ENCODE measurements at regions not wholly inside any gene's neighbourhood (a gene's known extent, or its start where the extent isn't known, plus 50 kb on each side); places are given as distances from the start of the nearest gene placed in this dataset.

GRCh38 chr15:87686841-87687522 lies 569.6 kb downstream of the NTRK3 start:
- no peak overlapping the region for H3K9ac ChIP-seq (ENCODE audit: low read length)
- H2BK120ac ChIP-seq (ENCODE audit: low read depth, low read length), result no peak overlapping the region
- no peaks in the 10 kb centered on the region for H3K79me1 ChIP-seq (ENCODE audit: low read length)
- H3K4ac ChIP-seq (ENCODE audit: low read depth, low read length), result no peak overlapping the region
- no peak overlapping the region for H3K56ac ChIP-seq (ENCODE audit: low read length)
- H3K4me3 ChIP-seq (ENCODE audit: low read length), result no peak overlapping the region
- H3K79me2 ChIP-seq (ENCODE audit: control insufficient read depth, insufficient read depth, low read length), result no peaks in the 10 kb centered on the region
- no CpG with 5 or more reads among the region's 4 CpGs for WGBS (ENCODE audit: extremely low coverage, insufficient coverage, low lambda C conversion rate)
- H2BK5ac ChIP-seq (ENCODE audit: low read length), result no peak overlapping the region
- no peak overlapping the region for H2BK15ac ChIP-seq (replicated peaks; ENCODE audit: low read depth)
- H4K5ac ChIP-seq (ENCODE audit: low read length), result no peak overlapping the region
- H3K4me2 ChIP-seq (ENCODE audit: low read length), result no peak overlapping the region
- H3K23ac ChIP-seq (ENCODE audit: low read length), result no peak overlapping the region
- no peaks in the 10 kb centered on the region for H3K27me3 ChIP-seq (ENCODE audit: insufficient read depth, low read length, poor library complexity)
- no peak overlapping the region for H3K18ac ChIP-seq (ENCODE audit: low read length)
- no peak overlapping the region for H4K8ac ChIP-seq (ENCODE audit: low read depth, low read length)
- H3K27ac ChIP-seq (ENCODE audit: low read depth, low read length), result no peak overlapping the region
- H3K4me1 ChIP-seq (ENCODE audit: control insufficient read depth, low read depth, low read length), result no peaks in the 10 kb centered on the region
- no peak overlapping the region for H2AK5ac ChIP-seq (ENCODE audit: low read length)
- no peaks in the 10 kb centered on the region for H3K36me3 ChIP-seq (ENCODE audit: control insufficient read depth, insufficient read depth, low read length)
- no peak for DNase-seq

GRCh38 chr15:87686339-87686738 lies 570.2 kb downstream of the NTRK3 start:
- Histone ChIP-seq H2BK120ac (ENCODE audit: low read depth, low read length) (no peak overlapping the region), H3K4me1 (ENCODE audit: control insufficient read depth, low read depth, low read length) (no peaks in the 10 kb centered on the region), H3K56ac (ENCODE audit: low read length) (no peak overlapping the region), H3K27ac (ENCODE audit: low read depth, low read length) (no peak overlapping the region), H2AK5ac (ENCODE audit: low read length) (no peak overlapping the region), H3K36me3 (ENCODE audit: control insufficient read depth, insufficient read depth, low read length) (no peaks in the 10 kb centered on the region), H3K9ac (ENCODE audit: low read length) (no peak overlapping the region), H3K4ac (ENCODE audit: low read depth, low read length) (no peak overlapping the region), H3K27me3 (ENCODE audit: insufficient read depth, low read length, poor library complexity) (no peaks in the 10 kb centered on the region), H2BK5ac (ENCODE audit: low read length) (no peak overlapping the region), H3K79me2 (ENCODE audit: control insufficient read depth, insufficient read depth, low read length) (no peaks in the 10 kb centered on the region), H3K18ac (ENCODE audit: low read length) (no peak overlapping the region), H3K4me2 (ENCODE audit: low read length) (no peak overlapping the region), H3K23ac (ENCODE audit: low read length) (no peak overlapping the region), H2BK15ac (replicated peaks; ENCODE audit: low read depth) (no peak overlapping the region), H4K8ac (ENCODE audit: low read depth, low read length) (no peak overlapping the region), H3K79me1 (ENCODE audit: low read length) (no peaks in the 10 kb centered on the region), H4K5ac (ENCODE audit: low read length) (no peak overlapping the region), H3K4me3 (ENCODE audit: low read length) (no peak overlapping the region)
- 100% methylated on average over 2 of the region's 5 CpGs for WGBS (ENCODE audit: extremely low coverage, insufficient coverage, low lambda C conversion rate)
- DNase-seq, result no peak

GRCh38 chr15:87682527-87682926 lies 574.0 kb downstream of the NTRK3 start:
- Histone ChIP-seq H3K36me3 (ENCODE audit: control insufficient read depth, insufficient read depth, low read length) (no peaks in the 10 kb centered on the region), H3K9ac (ENCODE audit: low read length) (no peak overlapping the region), H2BK120ac (ENCODE audit: low read depth, low read length) (no peak overlapping the region), H2AK5ac (ENCODE audit: low read length) (no peak overlapping the region), H4K5ac (ENCODE audit: low read length) (no peak overlapping the region), H2BK5ac (ENCODE audit: low read length) (no peak overlapping the region), H3K18ac (ENCODE audit: low read length) (no peak overlapping the region), H2BK15ac (replicated peaks; ENCODE audit: low read depth) (no peak overlapping the region), H3K4me3 (ENCODE audit: low read length) (no peak overlapping the region), H3K27ac (ENCODE audit: low read depth, low read length) (no peak overlapping the region), H3K4ac (ENCODE audit: low read depth, low read length) (no peak overlapping the region), H3K79me1 (ENCODE audit: low read length) (no peaks in the 10 kb centered on the region), H3K27me3 (ENCODE audit: insufficient read depth, low read length, poor library complexity) (no peaks in the 10 kb centered on the region), H4K8ac (ENCODE audit: low read depth, low read length) (no peak overlapping the region), H3K4me1 (ENCODE audit: control insufficient read depth, low read depth, low read length) (no peaks in the 10 kb centered on the region), H3K4me2 (ENCODE audit: low read length) (no peak overlapping the region), H3K56ac (ENCODE audit: low read length) (no peak overlapping the region), H3K79me2 (ENCODE audit: control insufficient read depth, insufficient read depth, low read length) (no peaks in the 10 kb centered on the region), H3K23ac (ENCODE audit: low read length) (no peak overlapping the region)
- DNase-seq, result no peak
- WGBS (ENCODE audit: extremely low coverage, insufficient coverage, low lambda C conversion rate), result no CpG with 5 or more reads among the region's 1 CpG

GRCh38 chr15:87681104-87681503 lies 575.4 kb downstream of the NTRK3 start:
- H3K23ac ChIP-seq (ENCODE audit: low read length), result no peak overlapping the region
- DNase-seq, result no peak
- no peak overlapping the region for H3K9ac ChIP-seq (ENCODE audit: low read length)
- H3K79me1 ChIP-seq (ENCODE audit: low read length), result no peaks in the 10 kb centered on the region
- H3K27ac ChIP-seq (ENCODE audit: low read depth, low read length), result no peak overlapping the region
- H3K56ac ChIP-seq (ENCODE audit: low read length), result no peak overlapping the region
- H2AK5ac ChIP-seq (ENCODE audit: low read length), result no peak overlapping the region
- no peak overlapping the region for H2BK15ac ChIP-seq (replicated peaks; ENCODE audit: low read depth)
- no peaks in the 10 kb centered on the region for H3K36me3 ChIP-seq (ENCODE audit: control insufficient read depth, insufficient read depth, low read length)
- no CpG with 5 or more reads among the region's 1 CpG for WGBS (ENCODE audit: extremely low coverage, insufficient coverage, low lambda C conversion rate)
- no peaks in the 10 kb centered on the region for H3K27me3 ChIP-seq (ENCODE audit: insufficient read depth, low read length, poor library complexity)
- no peak overlapping the region for H3K4me2 ChIP-seq (ENCODE audit: low read length)
- H2BK5ac ChIP-seq (ENCODE audit: low read length), result no peak overlapping the region
- no peaks in the 10 kb centered on the region for H3K4me1 ChIP-seq (ENCODE audit: control insufficient read depth, low read depth, low read length)
- no peak overlapping the region for H3K4me3 ChIP-seq (ENCODE audit: low read length)
- H3K18ac ChIP-seq (ENCODE audit: low read length), result no peak overlapping the region
- no peak overlapping the region for H2BK120ac ChIP-seq (ENCODE audit: low read depth, low read length)
- no peak overlapping the region for H4K8ac ChIP-seq (ENCODE audit: low read depth, low read length)
- H3K79me2 ChIP-seq (ENCODE audit: control insufficient read depth, insufficient read depth, low read length), result no peaks in the 10 kb centered on the region
- no peak overlapping the region for H4K5ac ChIP-seq (ENCODE audit: low read length)
- H3K4ac ChIP-seq (ENCODE audit: low read depth, low read length), result no peak overlapping the region

- Histone ChIP-seq H2BK120ac (ENCODE audit: low read depth, low read length) (no peak overlapping the region), H3K4me1 (ENCODE audit: control insufficient read depth, low read depth, low read length) (no peaks in the 10 kb centered on the region), H3K27ac (ENCODE audit: low read depth, low read length) (no peak overlapping the region), H3K36me3 (ENCODE audit: control insufficient read depth, insufficient read depth, low read length) (no peaks in the 10 kb centered on the region), H3K79me2 (ENCODE audit: control insufficient read depth, insufficient read depth, low read length) (no peaks in the 10 kb centered on the region), H3K79me1 (ENCODE audit: low read length) (no peaks in the 10 kb centered on the region), H3K56ac (ENCODE audit: low read length) (no peak overlapping the region), H2AK5ac (ENCODE audit: low read length) (no peak overlapping the region), H3K27me3 (ENCODE audit: insufficient read depth, low read length, poor library complexity) (no peaks in the 10 kb centered on the region), H3K23ac (ENCODE audit: low read length) (no peak overlapping the region), H3K4me2 (ENCODE audit: low read length) (no peak overlapping the region), H2BK15ac (replicated peaks; ENCODE audit: low read depth) (no peak overlapping the region), H4K5ac (ENCODE audit: low read length) (no peak overlapping the region), H3K9ac (ENCODE audit: low read length) (no peak overlapping the region), H3K4me3 (ENCODE audit: low read length) (no peak overlapping the region), H3K18ac (ENCODE audit: low read length) (no peak overlapping the region), H2BK5ac (ENCODE audit: low read length) (no peak overlapping the region), H3K4ac (ENCODE audit: low read depth, low read length) (no peak overlapping the region), H4K8ac (ENCODE audit: low read depth, low read length) (no peak overlapping the region)
- no CpG with 5 or more reads among the region's 1 CpG for WGBS (ENCODE audit: extremely low coverage, insufficient coverage, low lambda C conversion rate)
- no peak for DNase-seq
These were observed 576.3 kb downstream of the NTRK3 start for GRCh38 chr15:87680208-87680607.

- H3K79me1 ChIP-seq (ENCODE audit: low read length), result no peaks in the 10 kb centered on the region
- no peak overlapping the region for H3K56ac ChIP-seq (ENCODE audit: low read length)
- no peak overlapping the region for H3K27ac ChIP-seq (ENCODE audit: low read depth, low read length)
- no peak overlapping the region for H3K18ac ChIP-seq (ENCODE audit: low read length)
- DNase-seq, result no peak
- no peaks in the 10 kb centered on the region for H3K36me3 ChIP-seq (ENCODE audit: control insufficient read depth, insufficient read depth, low read length)
- no peak overlapping the region for H2BK15ac ChIP-seq (replicated peaks; ENCODE audit: low read depth)
- WGBS (ENCODE audit: extremely low coverage, insufficient coverage, low lambda C conversion rate), result no CpG with 5 or more reads among the region's 5 CpGs
- H2BK120ac ChIP-seq (ENCODE audit: low read depth, low read length), result no peak overlapping the region
- H3K9ac ChIP-seq (ENCODE audit: low read length), result no peak overlapping the region
- H3K4me3 ChIP-seq (ENCODE audit: low read length), result no peak overlapping the region
- H3K27me3 ChIP-seq (ENCODE audit: insufficient read depth, low read length, poor library complexity), result no peaks in the 10 kb centered on the region
- no peak overlapping the region for H2AK5ac ChIP-seq (ENCODE audit: low read length)
- H3K4me2 ChIP-seq (ENCODE audit: low read length), result no peak overlapping the region
- H4K5ac ChIP-seq (ENCODE audit: low read length), result no peak overlapping the region
- no peaks in the 10 kb centered on the region for H3K4me1 ChIP-seq (ENCODE audit: control insufficient read depth, low read depth, low read length)
- no peak overlapping the region for H3K23ac ChIP-seq (ENCODE audit: low read length)
- no peak overlapping the region for H4K8ac ChIP-seq (ENCODE audit: low read depth, low read length)
- no peaks in the 10 kb centered on the region for H3K79me2 ChIP-seq (ENCODE audit: control insufficient read depth, insufficient read depth, low read length)
- H2BK5ac ChIP-seq (ENCODE audit: low read length), result no peak overlapping the region
- H3K4ac ChIP-seq (ENCODE audit: low read depth, low read length), result no peak overlapping the region
These were observed 581.3 kb downstream of the NTRK3 start for GRCh38 chr15:87675271-87675670.

Data from mesendoderm (in vitro differentiated cells).